HepG2 (cell line): ENCODE measurements at regions not wholly inside any gene's neighbourhood (a gene's known extent, or its start where the extent isn't known, plus 50 kb on each side); places are given as distances from the start of the nearest gene placed in this dataset.

Experiments used
- ATAC-seq: fragments of 200-7000 bp; cut with Tn5 transposase; 3 replicates; pipeline ENCODE4 v1.9.1; 2020; ENCODE audit warnings: mild to moderate bottlenecking, moderate library complexity
- BruUV-seq: library from RNA; stranded (reverse); fragments of 400-500 nt; replicated peaks from 2 replicates; lab custom pipeline; 2021; lab: Mats Ljungman, UMichigan
- CTCF ChIA-PET: fragments of 300-600 bp; formaldehyde crosslinking; extraction: SDS; loops from one replicate; lab custom pipeline; 2021; ENCODE audit warnings: low total read pairs, inconsistent platforms, low intra/inter-chr PET ratio; lab: Yijun Ruan, JAX
- POLR2A ChIA-PET: fragments of 350-600 bp; sonication (Branson Sonifier 250); formaldehyde crosslinking; loops from one replicate; lab custom pipeline; 2020; ENCODE audit warnings: antibody characterized with exemption, inconsistent platforms; lab: Yijun Ruan, JAX
- DNase-seq: peaks from one replicate; pipeline ENCODE4 v3.0.0-alpha.2; 2015; ENCODE audit warnings: low spot score
- FAIRE-seq: peaks from 3 replicates; lab custom pipeline; 2011; peaks lifted over from hg19 to GRCh38; lab: Jason Lieb, UNC
- H2AFZ ChIP-seq: one replicate; pipeline ENCODE4 v1.6.1; 2011; ENCODE audit warnings: low read length, inconsistent platforms
- H3K27ac ChIP-seq: fragments of 300-600 bp; 3 replicates; pipeline ENCODE4 v1.8.0; 2011; ENCODE audit warnings: mixed run types, mild to moderate bottlenecking, mixed read lengths, low read length, inconsistent platforms; ENCODE audit not compliant: insufficient read depth; ENCODE audit errors: extremely low read length
- H3K27me3 ChIP-seq, 2 experiments: fragments of 200-600 bp in 1 of 2; 2 replicates in 1 of 2; 3 replicates in 1 of 2; pipeline versions ENCODE4 v1.6.0 to v1.8.0; 2011; ENCODE audit warnings: low read length in 2 of 2, mild to moderate bottlenecking in 2 of 2, moderate library complexity in 2 of 2, inconsistent platforms in 1 of 2; ENCODE audit not compliant: insufficient read depth in 2 of 2, control insufficient read depth in 1 of 2
- H3K36me3 ChIP-seq, 2 experiments: fragments of 200-600 bp in 1 of 2; replicated peaks in 1 of 2; 2 replicates in 1 of 2; 3 replicates in 1 of 2; pipeline versions ENCODE4 v1.5.1 to v1.8.0; 2011; ENCODE audit warnings: low read length in 2 of 2, inconsistent platforms in 1 of 2; ENCODE audit not compliant: insufficient read depth in 2 of 2, control insufficient read depth in 1 of 2
- H3K4me1 ChIP-seq: 2 replicates; pipeline ENCODE4 v1.5.1; 2012; ENCODE audit warnings: low read length, inconsistent platforms; ENCODE audit not compliant: insufficient read depth
- H3K4me2 ChIP-seq: 2 replicates; pipeline ENCODE4 v1.6.0; 2011; ENCODE audit warnings: low read depth, low read length, inconsistent platforms
- H3K4me3 ChIP-seq, 3 experiments: fragments of 200-600 bp in 1 of 3; sonication (generic), shearing (Covaris generic) in 1 of 3; replicated peaks in 1 of 3; 2 replicates each; pipeline ENCODE4 v1.5.1; 2011 to 2016; ENCODE audit warnings: low read length in 3 of 3, inconsistent platforms in 2 of 3, low read depth in 2 of 3, mild to moderate bottlenecking in 2 of 3, control low read depth in 1 of 3, mixed read lengths in 1 of 3; ENCODE audit not compliant: insufficient read depth in 1 of 3
- H3K79me2 ChIP-seq: one replicate; pipeline ENCODE4 v1.6.1; 2011; ENCODE audit warnings: low read length, inconsistent platforms; ENCODE audit not compliant: insufficient read depth
- H3K9ac ChIP-seq: 2 replicates; pipeline ENCODE4 v1.6.0; 2011; ENCODE audit warnings: mild to moderate bottlenecking, low read depth, low read length, inconsistent platforms; ENCODE audit not compliant: insufficient read depth
- H3K9me3 ChIP-seq: 2 replicates; pipeline ENCODE4 v1.5.1; 2012; ENCODE audit warnings: mild to moderate bottlenecking, low read length
- H4K20me1 ChIP-seq: 2 replicates; pipeline ENCODE4 v1.6.0; 2011; ENCODE audit warnings: inconsistent platforms, mild to moderate bottlenecking, low read length, moderate library complexity; ENCODE audit not compliant: insufficient read depth
- ARNTL ChIP-seq: sonication (generic); formaldehyde crosslinking; IDR thresholded peaks from 2 replicates; pipeline ENCODE4 v1.4.0; 2020; ENCODE audit warnings: mild to moderate bottlenecking, missing genetic modification reagents
- GATA4 ChIP-seq: sonication (generic); IDR thresholded peaks from 2 replicates; pipeline ENCODE4 v1.6.1; 2016; ENCODE audit warnings: antibody characterized with exemption, low read depth, borderline replicate concordance
- HMG20A ChIP-seq: IDR thresholded peaks from 2 replicates; pipeline ENCODE4 v1.6.1; 2016; ENCODE audit warnings: borderline replicate concordance
- ISX ChIP-seq: sonication (generic); formaldehyde crosslinking; conservative IDR thresholded peaks from 2 replicates; pipeline ENCODE4 v1.5.0; 2020; ENCODE audit warnings: missing genetic modification reagents
- NBN ChIP-seq: fragments of 450-650 bp; conservative IDR thresholded peaks from 2 replicates; pipeline ENCODE4 v1.6.1; 2017
- NFIB ChIP-seq: sonication (generic); formaldehyde crosslinking; IDR thresholded peaks from 2 replicates; pipeline ENCODE4 v1.9.0; 2021; ENCODE audit warnings: missing genetic modification reagents, mild to moderate bottlenecking, borderline replicate concordance
- RAD51 ChIP-seq: fragments of 450-650 bp; IDR thresholded peaks from 2 replicates; pipeline ENCODE4 v1.6.1; 2016; ENCODE audit warnings: borderline replicate concordance
- SMC3 ChIP-seq: IDR thresholded peaks from 2 replicates; pipeline ENCODE4 v1.6.1; 2011; ENCODE audit warnings: low read length, improper control_type of control experiment
- WIZ ChIP-seq: sonication (generic); formaldehyde crosslinking; IDR thresholded peaks from 2 replicates; pipeline ENCODE4 v1.5.1; 2020; ENCODE audit warnings: mild to moderate bottlenecking, missing genetic modification reagents
- ZNF672 ChIP-seq: sonication (generic); formaldehyde crosslinking; IDR thresholded peaks from 2 replicates; pipeline ENCODE4 v1.8.1; 2022; ENCODE audit warnings: missing genetic modification reagents
- ZSCAN29 ChIP-seq: sonication (generic); formaldehyde crosslinking; conservative IDR thresholded peaks from 2 replicates; pipeline ENCODE4 v1.4.0; 2020; ENCODE audit warnings: mild to moderate bottlenecking, missing genetic modification reagents
- WGBS: methylation state at CpG from one replicate; pipeline ENCODE4 v1.1.6; 2017; ENCODE audit warnings: low lambda C conversion rate; 5-methylcytosine and 5-hydroxymethylcytosine counted together
- in situ Hi-C: cut with HindIII; loops from 2 replicates; pipeline ENCODE4 v1.10.0; 2017; ENCODE audit warnings: low pct_unique_long_range_greater_than_20kb; ENCODE audit not compliant: extremely low pct_ligation_motif_present
- intact Hi-C: fragments of 100-400 bp; cut with micrococcal nuclease; formaldehyde crosslinking; loops from one replicate; pipeline ENCODE4 v1.10.0; 2022; ENCODE audit not compliant: unreplicated experiment
- TF ChIP-seq, protein P1 (sequence below): sonication (generic); formaldehyde crosslinking; IDR thresholded peaks from 2 replicates; pipeline ENCODE4 v1.4.0; 2020; ENCODE audit warnings: mild to moderate bottlenecking, missing genetic modification reagents
- TF ChIP-seq, protein P2 (sequence below): sonication (generic); formaldehyde crosslinking; IDR thresholded peaks from 2 replicates; pipeline ENCODE4 v1.5.0; 2020; ENCODE audit warnings: missing genetic modification reagents

DNA sequence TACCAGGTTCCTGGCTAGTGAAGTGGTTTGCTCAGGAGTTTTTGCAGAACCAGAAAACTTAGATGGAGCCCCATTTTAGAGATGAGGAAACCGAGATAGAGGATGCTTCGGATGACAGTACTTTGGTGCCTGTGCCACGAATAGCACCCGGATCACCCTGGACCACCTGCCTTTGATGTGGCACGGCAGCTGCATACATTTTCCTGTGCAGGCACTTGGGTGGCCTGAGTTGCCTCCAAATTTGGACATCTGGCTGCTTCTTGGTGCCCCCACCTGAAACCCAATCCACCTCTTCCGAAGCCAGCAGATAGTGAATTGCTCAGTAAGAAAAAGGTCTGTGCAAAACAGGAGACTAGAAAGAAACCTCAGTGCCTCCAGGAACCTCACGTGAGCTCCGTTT, 140.6 kb upstream of the ID2 start:
- Histone ChIP-seq H3K4me3 (no peak overlapping the region), H3K4me2 (no peak overlapping the region), H3K36me3 (no peaks in the 10 kb centered on the region), H3K9me3 (no peaks in the 10 kb centered on the region), H3K79me2 (no peaks in the 10 kb centered on the region), H3K4me1 (peaks cover 26% of the 10 kb centered on the region), H4K20me1 (no peaks in the 10 kb centered on the region), H3K27ac (no peak overlapping the region), H2AFZ (no peak overlapping the region), H3K9ac (no peak overlapping the region), H3K27me3 (peaks cover 18 to 96% of the 10 kb centered on the region in 2 experiments)
- FAIRE-seq (no peak), DNase-seq (no peak), ATAC-seq (no peak)
- in situ Hi-C loops = no loop called here
- ChIA-PET CTCF (no interaction called here), POLR2A (interaction anchor here (1.4 kb wide), 1 partner anchor 140 kb away, joined by 4 read pairs; the partner anchor contains the start of gene ID2)
- TF ChIP-seq NFIB (CRISPR knock-in tag) = no peak
- TF ChIP-seq SMC3 = no peak
- TF ChIP-seq NBN = no peak
- TF ChIP-seq WIZ (CRISPR knock-in tag) = no peak
- TF ChIP-seq, protein P1, sequence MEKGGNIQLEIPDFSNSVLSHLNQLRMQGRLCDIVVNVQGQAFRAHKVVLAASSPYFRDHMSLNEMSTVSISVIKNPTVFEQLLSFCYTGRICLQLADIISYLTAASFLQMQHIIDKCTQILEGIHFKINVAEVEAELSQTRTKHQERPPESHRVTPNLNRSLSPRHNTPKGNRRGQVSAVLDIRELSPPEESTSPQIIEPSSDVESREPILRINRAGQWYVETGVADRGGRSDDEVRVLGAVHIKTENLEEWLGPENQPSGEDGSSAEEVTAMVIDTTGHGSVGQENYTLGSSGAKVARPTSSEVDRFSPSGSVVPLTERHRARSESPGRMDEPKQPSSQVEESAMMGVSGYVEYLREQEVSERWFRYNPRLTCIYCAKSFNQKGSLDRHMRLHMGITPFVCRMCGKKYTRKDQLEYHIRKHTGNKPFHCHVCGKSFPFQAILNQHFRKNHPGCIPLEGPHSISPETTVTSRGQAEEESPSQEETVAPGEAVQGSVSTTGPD (CRISPR knock-in tag) = no peak
- TF ChIP-seq ZSCAN29 = no peak
- TF ChIP-seq, protein P2, sequence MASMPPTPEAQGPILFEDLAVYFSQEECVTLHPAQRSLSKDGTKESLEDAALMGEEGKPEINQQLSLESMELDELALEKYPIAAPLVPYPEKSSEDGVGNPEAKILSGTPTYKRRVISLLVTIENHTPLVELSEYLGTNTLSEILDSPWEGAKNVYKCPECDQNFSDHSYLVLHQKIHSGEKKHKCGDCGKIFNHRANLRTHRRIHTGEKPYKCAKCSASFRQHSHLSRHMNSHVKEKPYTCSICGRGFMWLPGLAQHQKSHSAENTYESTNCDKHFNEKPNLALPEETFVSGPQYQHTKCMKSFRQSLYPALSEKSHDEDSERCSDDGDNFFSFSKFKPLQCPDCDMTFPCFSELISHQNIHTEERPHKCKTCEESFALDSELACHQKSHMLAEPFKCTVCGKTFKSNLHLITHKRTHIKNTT (CRISPR knock-in tag) = no peak
- TF ChIP-seq ZNF672 (CRISPR knock-in tag) = no peak
- no peak for TF ChIP-seq ISX (CRISPR knock-in tag)
- TF ChIP-seq GATA4 = no peak
- TF ChIP-seq ARNTL (CRISPR knock-in tag) = no peak
- TF ChIP-seq RAD51 = no peak
- TF ChIP-seq HMG20A (CRISPR knock-in tag) = no peak
- BruUV-seq = no TSS peak
- intact Hi-C loops = no loop called here
- 63% methylated on average over 4 of the region's 8 CpGs for WGBS
